Inflammatory macrophage treated with lipopolysaccharide for 1 hour (primary cell): ENCODE measurements at regions not wholly inside any gene's neighbourhood (a gene's known extent, or its start where the extent isn't known, plus 50 kb on each side); places are given as distances from the start of the nearest gene placed in this dataset.

ENCODE experiments used
- DNase-seq, 2 donors: peaks; one replicate each; pipeline ENCODE4 v3.0.0-alpha.2; 2020 to 2022

DNA sequence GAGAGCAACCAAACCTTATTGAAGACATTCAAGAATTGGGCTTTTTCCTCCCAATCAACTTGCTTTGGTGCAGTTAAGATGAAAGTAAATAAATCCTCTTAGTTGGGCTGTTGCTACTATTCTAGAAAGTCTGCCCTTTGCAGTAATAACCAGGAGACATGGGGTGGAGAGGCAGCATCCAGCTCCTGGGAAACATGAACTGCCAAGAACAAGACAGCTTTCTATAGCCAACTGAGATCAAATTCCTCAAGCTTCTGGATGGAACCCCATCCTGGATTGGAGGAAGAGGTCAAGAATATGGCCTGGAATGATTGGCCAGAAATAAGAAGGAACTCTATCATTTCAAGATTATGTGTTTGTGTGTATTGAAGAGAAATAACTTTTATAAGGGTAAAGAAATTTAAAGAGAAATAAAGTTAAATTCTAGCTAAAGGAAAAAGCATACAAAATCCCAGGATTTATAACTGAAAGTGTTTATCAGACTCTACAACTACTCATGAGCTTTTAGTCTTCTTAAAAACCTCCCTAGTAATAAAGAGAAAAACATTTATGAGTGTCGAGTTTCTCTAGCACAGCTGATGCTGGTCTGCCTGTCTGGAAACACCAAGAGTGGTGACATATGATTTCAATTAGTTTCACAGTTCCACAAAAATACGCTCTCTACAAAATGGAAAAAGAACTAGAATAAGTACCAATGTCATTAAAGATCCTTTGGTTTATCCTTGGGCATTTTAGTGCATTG lies 70.1 kb upstream of the COL1A2 start:
- no peak for DNase-seq

DNA sequence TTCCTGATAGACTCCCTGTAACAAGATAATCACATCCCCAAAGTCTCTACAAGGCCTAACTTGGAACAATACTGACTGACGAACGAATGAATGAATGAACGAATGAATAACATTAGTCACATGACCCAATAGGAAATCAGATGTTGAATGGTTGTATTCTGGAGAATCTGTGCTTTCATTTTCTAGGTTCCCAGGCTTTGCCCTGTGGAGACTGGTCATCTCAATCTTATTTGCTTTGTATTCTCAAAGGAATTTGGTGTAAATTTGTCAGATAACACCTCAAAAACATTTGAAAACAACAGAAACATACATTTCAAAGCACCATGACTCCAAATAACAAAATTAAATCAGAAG lies 69.6 kb upstream of the COL1A2 start:
- DNase-seq, result no peak

DNA sequence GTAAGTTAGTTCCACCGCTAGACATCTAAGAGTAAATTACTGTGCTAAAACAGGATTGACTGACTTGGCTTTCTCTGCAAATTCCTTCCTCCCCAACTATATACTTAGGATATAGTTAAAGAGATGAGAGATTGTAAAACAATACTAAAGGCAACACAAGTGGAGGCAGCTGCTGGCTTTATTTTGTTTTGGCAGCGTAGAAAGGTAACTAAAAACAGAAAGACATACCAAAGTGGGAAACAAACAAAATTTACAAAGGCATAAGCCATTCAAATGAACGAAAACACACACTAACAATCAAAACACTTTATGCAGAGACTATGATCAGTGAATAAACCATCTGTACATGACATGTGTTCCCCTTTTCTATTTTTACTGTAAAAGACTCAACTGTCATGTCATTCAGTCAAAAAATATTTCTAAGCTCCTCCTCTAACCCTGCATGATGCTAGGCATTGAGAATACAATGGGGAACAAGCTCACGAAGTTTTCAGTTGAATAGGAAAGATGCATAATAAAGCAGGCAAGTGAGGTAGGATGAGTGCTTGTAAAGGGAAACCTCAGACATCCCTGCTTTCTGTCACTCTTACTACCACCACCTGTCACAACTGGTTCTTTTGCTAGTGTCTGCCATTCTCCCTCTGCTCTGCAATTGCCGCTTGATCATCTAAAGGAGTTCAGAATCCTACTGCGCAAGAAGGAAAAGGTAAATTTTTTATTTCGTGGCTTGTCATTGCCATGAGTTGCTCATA lies 64.2 kb upstream of the COL1A2 start:
- no peak for DNase-seq

DNA sequence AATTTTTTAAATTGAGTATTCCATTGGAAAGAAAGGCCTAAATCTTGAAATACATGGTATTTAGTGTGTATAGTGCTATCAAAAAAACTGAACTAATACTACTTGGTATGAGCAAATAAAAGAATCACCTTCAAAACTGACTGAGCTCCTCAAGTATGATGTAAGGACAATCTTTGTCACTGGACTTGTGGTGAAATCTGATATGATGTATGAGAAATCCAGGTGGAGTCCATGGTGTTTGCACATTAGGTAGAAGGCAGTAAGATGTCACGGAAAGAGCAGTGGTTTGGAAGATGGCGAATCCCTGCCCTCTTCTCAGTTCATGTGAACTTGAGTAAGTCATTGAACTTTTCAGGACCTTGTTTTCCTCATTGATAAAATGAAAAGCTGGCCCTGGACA lies 62.1 kb upstream of the COL1A2 start:
- no peak for DNase-seq

DNA sequence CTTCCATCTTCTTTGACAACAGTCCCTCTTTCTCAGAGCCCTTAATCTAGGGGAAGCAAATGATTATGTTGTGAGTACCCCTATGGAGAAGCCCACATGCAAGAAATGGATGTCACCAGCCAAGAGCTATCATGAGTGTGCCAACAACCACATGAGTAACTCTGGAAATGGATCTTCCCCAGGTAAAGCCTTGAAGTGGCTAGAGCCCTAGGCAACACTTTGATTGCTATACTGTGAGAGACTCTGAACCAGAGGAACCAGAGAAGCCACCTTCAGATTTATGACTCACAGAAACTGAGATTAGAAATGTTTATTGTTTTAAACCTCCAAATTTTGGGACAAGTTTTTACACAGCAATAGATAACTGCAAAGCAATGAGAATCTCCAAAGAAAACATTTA lies 60.9 kb upstream of the COL1A2 start:
- no peak for DNase-seq

DNA sequence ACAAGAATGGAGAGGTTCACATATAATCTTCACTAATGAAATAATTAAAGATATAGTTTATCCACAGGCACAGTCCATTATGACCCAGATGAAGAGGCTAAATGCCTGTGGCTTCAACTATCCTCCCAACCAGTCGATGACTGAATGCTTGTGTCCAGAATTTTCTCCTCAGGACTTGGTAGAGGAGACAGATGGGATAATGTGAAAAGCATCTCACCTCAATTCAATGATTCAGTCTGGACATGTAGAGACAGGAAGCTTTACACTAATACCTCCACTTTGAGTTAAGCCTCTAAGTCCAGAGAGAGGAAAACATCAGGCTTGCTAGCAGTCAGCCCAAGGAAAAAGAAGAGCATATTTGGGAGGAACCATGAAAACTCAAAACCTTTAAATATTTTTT lies 59.1 kb upstream of the COL1A2 start:
- no peak for DNase-seq

DNA sequence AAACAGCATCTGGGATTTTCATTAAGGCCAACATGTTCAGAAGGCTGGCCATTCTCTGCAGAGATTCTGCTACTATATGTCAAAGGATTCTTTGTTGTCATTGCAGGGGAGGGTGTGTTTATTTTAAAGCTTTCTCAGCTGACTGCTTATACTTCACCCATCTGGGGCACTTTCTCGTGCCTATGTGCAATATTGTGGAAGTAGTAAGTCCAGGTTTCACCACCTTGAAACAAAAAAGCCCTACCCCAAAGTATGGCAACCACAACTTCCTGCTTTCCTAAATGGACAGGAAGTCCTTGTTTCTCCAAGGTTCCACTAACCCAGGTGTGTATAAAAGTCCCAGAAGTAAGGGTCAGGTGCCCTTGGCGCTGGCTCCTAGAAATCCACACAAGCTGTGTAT lies 58.7 kb upstream of the COL1A2 start:
- DNase-seq, result no peak

- DNase-seq, result no peak
Measured at GRCh38 chr7:94338921-94339371, 55.7 kb upstream of the COL1A2 start.

DNA sequence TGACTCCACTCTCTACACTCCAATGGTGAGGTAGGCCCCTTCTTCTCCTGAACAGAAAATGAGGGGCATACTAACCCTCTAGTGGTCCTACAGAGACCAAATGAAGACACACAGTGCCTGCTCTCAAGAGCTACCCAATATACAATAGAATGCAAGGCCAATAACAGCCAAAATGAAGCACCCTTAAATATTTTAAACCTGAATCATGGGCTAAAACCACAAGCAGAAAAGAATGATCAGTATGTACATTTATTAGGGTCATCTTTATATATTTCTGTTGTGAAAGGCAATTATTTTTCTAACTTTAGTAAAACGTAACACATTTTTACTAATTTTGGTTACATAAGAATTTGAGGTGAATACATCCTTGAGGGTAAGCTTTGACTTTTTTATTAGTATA lies 49.9 kb upstream of the COL1A2 start:
- DNase-seq, result no peak
